Body of pancreas (tissue), 4 donors: ENCODE measurements at regions not wholly inside any gene's neighbourhood (a gene's known extent, or its start where the extent isn't known, plus 50 kb on each side); places are given as distances from the start of the nearest gene placed in this dataset.

ENCODE experiments used
- ATAC-seq: fragments of 150-250 bp; one replicate; pipeline ENCODE4 v1.9.1; 2016
- DNase-seq, 4 donors: peaks; one replicate each; pipeline ENCODE4 v3.0.0-alpha.2; 2019
- H3K27ac ChIP-seq, 4 donors: fragments of 200-600 bp; sonication (generic); 1 replicate in 3 of 4; 2 replicates in 1 of 4; pipeline versions ENCODE4 v1.5.1 to v1.6.1; 2016 to 2019; ENCODE audit warnings: mild to moderate bottlenecking in 1 of 4, mixed read lengths in 1 of 4, moderate library complexity in 1 of 4
- H3K27me3 ChIP-seq, 2 donors: fragments of 200-600 bp; sonication (generic); one replicate each; pipeline ENCODE4 v1.6.0; 2016; ENCODE audit warnings: mild to moderate bottlenecking in 1 of 2
- H3K36me3 ChIP-seq, 2 donors: fragments of 200-600 bp; sonication (generic); replicated peaks in 1 of 2; 2 replicates each; pipeline ENCODE4 v1.5.1; 2016; ENCODE audit warnings: low read depth in 2 of 2; ENCODE audit not compliant: insufficient read depth in 1 of 2
- H3K4me1 ChIP-seq: fragments of 200-600 bp; sonication (generic); one replicate; pipeline ENCODE4 v1.6.0; 2016
- H3K4me3 ChIP-seq, 2 donors: fragments of 200-600 bp; sonication (generic); 1 replicate in 1 of 2; 2 replicates in 1 of 2; pipeline ENCODE4 v1.5.1; 2016 to 2019
- H3K9me3 ChIP-seq, 3 donors: fragments of 200-600 bp; sonication (generic); 1 replicate in 2 of 3; 2 replicates in 1 of 3; pipeline ENCODE4 v1.5.1; 2016
- POLR2A ChIP-seq, 3 donors: fragments of 450-650 bp; IDR thresholded peaks; one replicate each; pipeline ENCODE4 v1.6.1; 2016; ENCODE audit warnings: antibody characterized with exemption in 3 of 3, mild to moderate bottlenecking in 2 of 3
- WGBS, 2 donors: methylation state at CpG; one replicate each; pipeline ENCODE4 v1.1.5; 2017; 5-methylcytosine and 5-hydroxymethylcytosine counted together
- intact Hi-C: fragments of 100-400 bp; cut with DNase I; formaldehyde crosslinking; loops from one replicate; pipeline ENCODE4 v1.15.1; 2023
- TF ChIP-seq, protein P1 (sequence below), 7 experiments: fragments of 450-650 bp in 4 of 7; fragments of 200-600 bp in 3 of 7; sonication (generic) in 3 of 7; IDR thresholded peaks; one replicate each; pipeline ENCODE4 v1.5.1; 2016 to 2019; ENCODE audit warnings: antibody characterized with exemption in 7 of 7

- TF ChIP-seq, protein P1, sequence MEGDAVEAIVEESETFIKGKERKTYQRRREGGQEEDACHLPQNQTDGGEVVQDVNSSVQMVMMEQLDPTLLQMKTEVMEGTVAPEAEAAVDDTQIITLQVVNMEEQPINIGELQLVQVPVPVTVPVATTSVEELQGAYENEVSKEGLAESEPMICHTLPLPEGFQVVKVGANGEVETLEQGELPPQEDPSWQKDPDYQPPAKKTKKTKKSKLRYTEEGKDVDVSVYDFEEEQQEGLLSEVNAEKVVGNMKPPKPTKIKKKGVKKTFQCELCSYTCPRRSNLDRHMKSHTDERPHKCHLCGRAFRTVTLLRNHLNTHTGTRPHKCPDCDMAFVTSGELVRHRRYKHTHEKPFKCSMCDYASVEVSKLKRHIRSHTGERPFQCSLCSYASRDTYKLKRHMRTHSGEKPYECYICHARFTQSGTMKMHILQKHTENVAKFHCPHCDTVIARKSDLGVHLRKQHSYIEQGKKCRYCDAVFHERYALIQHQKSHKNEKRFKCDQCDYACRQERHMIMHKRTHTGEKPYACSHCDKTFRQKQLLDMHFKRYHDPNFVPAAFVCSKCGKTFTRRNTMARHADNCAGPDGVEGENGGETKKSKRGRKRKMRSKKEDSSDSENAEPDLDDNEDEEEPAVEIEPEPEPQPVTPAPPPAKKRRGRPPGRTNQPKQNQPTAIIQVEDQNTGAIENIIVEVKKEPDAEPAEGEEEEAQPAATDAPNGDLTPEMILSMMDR (IDR thresholded peaks at IDR 0.05), result no peak
- TF ChIP-seq POLR2A (IDR thresholded peaks at IDR 0.05), result no peak
- Histone ChIP-seq H3K9me3 (no peaks in the 10 kb centered on the region), H3K36me3 (no peaks in the 10 kb centered on the region), H3K27me3 (no peaks in the 10 kb centered on the region), H3K4me3 (no peak overlapping the region), H3K27ac (no peak overlapping the region), H3K4me1 (no peaks in the 10 kb centered on the region)
- 78 to 84% methylated on average over 4 of the region's 4 CpGs for WGBS, 2 donors
- intact Hi-C loops, result no loop called here
- no peak for DNase-seq
- ATAC-seq, result no peak
Observed at GRCh38 chr5:169531631-169532030, 51.9 kb upstream of the SPDL1 start.

DNA sequence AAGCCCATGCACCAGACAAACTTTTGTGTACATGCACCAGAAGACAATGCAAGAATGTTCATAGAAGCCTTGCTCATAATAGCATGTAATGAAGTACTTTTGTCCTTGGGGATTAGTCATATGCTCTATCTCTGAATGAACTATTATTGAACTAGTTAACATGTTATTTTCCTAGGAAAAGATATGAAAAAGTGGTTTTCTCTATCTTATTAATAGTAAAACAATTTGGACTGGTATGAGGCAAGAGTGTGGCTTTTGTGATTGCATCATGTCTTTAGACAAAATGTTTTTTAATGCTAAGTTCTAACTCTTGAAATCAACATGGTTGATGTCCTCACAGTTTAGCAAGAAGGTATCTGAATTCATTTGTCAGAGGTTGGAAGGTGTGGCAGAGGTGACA lies 55.7 kb upstream of the SPDL1 start:
- DNase-seq (no peak), ATAC-seq (no peak)
- no peak overlapping the region for H3K27ac ChIP-seq
- no peaks in the 10 kb centered on the region for H3K9me3 ChIP-seq
- intact Hi-C loops, result no loop called here
- no peak for TF ChIP-seq POLR2A (IDR thresholded peaks at IDR 0.05)
- TF ChIP-seq, protein P1 (IDR thresholded peaks at IDR 0.05), result no peak
- H3K36me3 ChIP-seq, result no peaks in the 10 kb centered on the region
- no peak overlapping the region for H3K4me3 ChIP-seq
- no peaks in the 10 kb centered on the region for H3K27me3 ChIP-seq
- no peaks in the 10 kb centered on the region for H3K4me1 ChIP-seq

- H3K27ac ChIP-seq, result no peak overlapping the region
- DNase-seq (no peak), ATAC-seq (no peak)
- no peak overlapping the region for H3K4me3 ChIP-seq
- H3K36me3 ChIP-seq, result no peaks in the 10 kb centered on the region
- no peaks in the 10 kb centered on the region for H3K4me1 ChIP-seq
- no peak for TF ChIP-seq POLR2A (IDR thresholded peaks at IDR 0.05)
- TF ChIP-seq, protein P1 (IDR thresholded peaks at IDR 0.05), result no peak
- H3K27me3 ChIP-seq, result no peaks in the 10 kb centered on the region
- WGBS, 2 donors, result 45 to 48% methylated on average over 2 of the region's 2 CpGs
- intact Hi-C loops, result no loop called here
- H3K9me3 ChIP-seq, result no peaks in the 10 kb centered on the region
Observed at GRCh38 chr5:169527066-169527465, 56.5 kb upstream of the SPDL1 start.

GRCh38 chr5:169522851-169523250 lies 60.7 kb upstream of the SPDL1 start:
- H3K4me1 ChIP-seq, result no peaks in the 10 kb centered on the region
- no peaks in the 10 kb centered on the region for H3K9me3 ChIP-seq
- no peak overlapping the region for H3K27ac ChIP-seq
- WGBS, 2 donors, result 84 to 92% methylated on average over 2 to 3 of the region's 3 CpGs
- intact Hi-C loops, result no loop called here
- no peak for ATAC-seq
- H3K36me3 ChIP-seq, result no peaks in the 10 kb centered on the region
- no peak for TF ChIP-seq POLR2A (IDR thresholded peaks at IDR 0.05)
- TF ChIP-seq, protein P1 (IDR thresholded peaks at IDR 0.05), result no peak
- no peak for DNase-seq
- no peaks in the 10 kb centered on the region for H3K27me3 ChIP-seq
- no peak overlapping the region for H3K4me3 ChIP-seq

DNA sequence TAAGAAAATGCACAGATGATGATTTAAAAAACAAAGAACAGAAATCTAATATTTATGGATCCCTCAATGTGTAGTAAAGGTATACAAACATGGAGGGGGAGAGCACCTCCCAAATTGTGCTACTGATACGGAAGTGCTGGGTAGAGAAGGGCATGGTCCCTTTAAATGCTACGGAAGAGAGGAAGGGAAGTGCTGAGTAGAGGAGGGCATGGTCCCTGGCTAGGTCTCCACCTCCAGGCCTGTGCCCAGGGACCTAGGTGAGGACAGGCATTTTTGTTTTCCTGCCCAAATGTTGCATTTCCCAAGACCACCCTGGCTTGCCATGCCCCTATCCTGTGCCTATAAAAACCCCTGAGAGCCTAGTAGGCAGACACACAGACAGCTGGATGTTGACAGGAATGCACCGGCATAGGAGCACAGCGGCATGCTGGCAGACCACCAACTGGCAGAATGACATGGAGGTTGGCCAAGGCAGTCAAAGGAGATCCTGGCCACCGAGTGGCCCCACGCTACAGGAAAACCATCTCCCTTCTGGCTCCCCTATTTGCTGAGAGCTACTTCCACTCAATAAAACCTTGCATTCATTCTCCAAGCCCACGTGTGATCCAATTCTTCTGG lies 62.1 kb upstream of the SPDL1 start:
- H3K36me3 ChIP-seq, result no peaks in the 10 kb centered on the region
- peak; percentile 25 to 59 (median 38) for DNase-seq
- no peaks in the 10 kb centered on the region for H3K9me3 ChIP-seq
- intact Hi-C loops, result no loop called here
- H3K4me3 ChIP-seq, result no peak overlapping the region
- no peak overlapping the region for H3K27ac ChIP-seq
- H3K4me1 ChIP-seq, result no peaks in the 10 kb centered on the region
- no peaks in the 10 kb centered on the region for H3K27me3 ChIP-seq
- TF ChIP-seq, protein P1 (IDR thresholded peaks at IDR 0.05), result no peak
- no peak for TF ChIP-seq POLR2A (IDR thresholded peaks at IDR 0.05)
- ATAC-seq, result no peak
- 24 to 50% methylated on average over 4 to 7 of the region's 7 CpGs for WGBS, 2 donors
